OCI-LY3 (cell line): ENCODE measurements at regions not wholly inside any gene's neighbourhood (a gene's known extent, or its start where the extent isn't known, plus 50 kb on each side); places are given as distances from the start of the nearest gene placed in this dataset.

Source experiments
- H2AFZ ChIP-seq: fragments of 200-600, 300-600 bp; shearing (Covaris generic); 2 replicates; pipeline ENCODE4 v1.6.0; 2014; ENCODE audit warnings: antibody characterized with exemption, low read depth, low read length
- H3K27ac ChIP-seq: fragments of 200-600, 300-600 bp; sonication (generic); 2 replicates; pipeline ENCODE4 v1.5.1; 2014; ENCODE audit warnings: mild to moderate bottlenecking, low read length, moderate library complexity, mixed read lengths
- H3K27me3 ChIP-seq: fragments of 200-600, 300-600 bp; sonication (generic); 2 replicates; pipeline ENCODE4 v1.6.1; 2014; ENCODE audit warnings: low read depth, low read length, mixed read lengths
- H3K36me3 ChIP-seq: fragments of 200-600, 300-600 bp; sonication (generic); replicated peaks from 2 replicates; pipeline ENCODE3; 2014; ENCODE audit warnings: low read depth, low read length, mixed read lengths
- H3K4me1 ChIP-seq: fragments of 300-600, 200-600 bp; sonication (generic); 2 replicates; pipeline ENCODE4 v1.6.1; 2014; ENCODE audit warnings: low read length, mixed read lengths
- H3K4me2 ChIP-seq: fragments of 200-600, 300-600 bp; sonication (generic); 2 replicates; pipeline ENCODE4 v1.6.1; 2014; ENCODE audit warnings: low read length, mixed read lengths
- H3K4me3 ChIP-seq: fragments of 300-600, 200-600 bp; sonication (generic); 2 replicates; pipeline ENCODE4 v1.5.1; 2014; ENCODE audit warnings: antibody characterized with exemption, mild to moderate bottlenecking, low read length, moderate library complexity
- H3K79me2 ChIP-seq: fragments of 300-600, 200-600 bp; shearing (Covaris generic); 2 replicates; pipeline ENCODE4 v1.6.1; 2014; ENCODE audit warnings: mild to moderate bottlenecking, low read length, mixed read lengths
- H3K9ac ChIP-seq: fragments of 300-600, 200-600 bp; shearing (Covaris generic); 2 replicates; pipeline ENCODE4 v1.6.0; 2014; ENCODE audit warnings: mild to moderate bottlenecking, low read length, moderate library complexity
- H3K9me3 ChIP-seq: fragments of 200-600, 300-600 bp; shearing (Covaris generic); 2 replicates; pipeline ENCODE4 v1.6.1; 2014; ENCODE audit warnings: low read length, mixed read lengths; ENCODE audit not compliant: insufficient read depth
- H4K20me1 ChIP-seq: fragments of 200-600, 300-600 bp; sonication (generic); 2 replicates; pipeline ENCODE4 v1.6.1; 2016; ENCODE audit warnings: low read length, mixed read lengths; ENCODE audit not compliant: insufficient read depth
- EZH2phosphoT487 ChIP-seq: fragments of 200-600 bp; shearing (Covaris generic); IDR thresholded peaks from 2 replicates; pipeline ENCODE4 v1.6.1; 2018; ENCODE audit warnings: antibody characterized with exemption, mixed run types, low read depth
- TF ChIP-seq, protein P1 (sequence below): fragments of 200-600, 300-600 bp; sonication (generic); IDR thresholded peaks from 2 replicates; pipeline ENCODE4 v1.5.1; 2014; ENCODE audit warnings: antibody characterized with exemption, low read length, low read depth

DNA sequence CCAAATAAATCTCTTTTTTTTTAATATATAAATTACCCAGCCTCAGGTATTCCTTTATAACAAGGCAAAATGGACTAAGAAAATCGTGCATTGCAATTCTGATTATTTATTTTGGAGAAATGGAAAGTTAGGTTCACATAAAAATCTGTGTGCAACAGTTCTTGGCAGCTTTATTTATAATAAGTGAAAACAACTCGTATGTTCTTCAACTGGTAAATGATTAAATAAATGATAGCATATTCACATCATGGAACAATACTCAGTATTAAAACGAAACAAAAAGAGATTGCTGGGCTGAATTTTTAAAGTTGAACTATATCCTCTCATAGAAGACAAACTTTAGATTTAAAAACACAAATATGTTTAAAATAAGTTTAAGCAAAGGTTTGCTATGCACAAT is 176.3 kb upstream of the ZNF385D start:
- Histone ChIP-seq H3K9ac (no peak overlapping the region), H3K9me3 (no peaks in the 10 kb centered on the region), H3K4me1 (no peaks in the 10 kb centered on the region), H3K27ac (no peak overlapping the region), H3K79me2 (no peaks in the 10 kb centered on the region), H3K4me3 (no peak overlapping the region), H3K36me3 (no peaks in the 10 kb centered on the region), H4K20me1 (no peaks in the 10 kb centered on the region), H3K27me3 (no peaks in the 10 kb centered on the region), H2AFZ (no peak overlapping the region), H3K4me2 (no peak overlapping the region)
- TF ChIP-seq, protein P1, sequence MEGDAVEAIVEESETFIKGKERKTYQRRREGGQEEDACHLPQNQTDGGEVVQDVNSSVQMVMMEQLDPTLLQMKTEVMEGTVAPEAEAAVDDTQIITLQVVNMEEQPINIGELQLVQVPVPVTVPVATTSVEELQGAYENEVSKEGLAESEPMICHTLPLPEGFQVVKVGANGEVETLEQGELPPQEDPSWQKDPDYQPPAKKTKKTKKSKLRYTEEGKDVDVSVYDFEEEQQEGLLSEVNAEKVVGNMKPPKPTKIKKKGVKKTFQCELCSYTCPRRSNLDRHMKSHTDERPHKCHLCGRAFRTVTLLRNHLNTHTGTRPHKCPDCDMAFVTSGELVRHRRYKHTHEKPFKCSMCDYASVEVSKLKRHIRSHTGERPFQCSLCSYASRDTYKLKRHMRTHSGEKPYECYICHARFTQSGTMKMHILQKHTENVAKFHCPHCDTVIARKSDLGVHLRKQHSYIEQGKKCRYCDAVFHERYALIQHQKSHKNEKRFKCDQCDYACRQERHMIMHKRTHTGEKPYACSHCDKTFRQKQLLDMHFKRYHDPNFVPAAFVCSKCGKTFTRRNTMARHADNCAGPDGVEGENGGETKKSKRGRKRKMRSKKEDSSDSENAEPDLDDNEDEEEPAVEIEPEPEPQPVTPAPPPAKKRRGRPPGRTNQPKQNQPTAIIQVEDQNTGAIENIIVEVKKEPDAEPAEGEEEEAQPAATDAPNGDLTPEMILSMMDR: no peak
- no peak for TF ChIP-seq EZH2phosphoT487

DNA sequence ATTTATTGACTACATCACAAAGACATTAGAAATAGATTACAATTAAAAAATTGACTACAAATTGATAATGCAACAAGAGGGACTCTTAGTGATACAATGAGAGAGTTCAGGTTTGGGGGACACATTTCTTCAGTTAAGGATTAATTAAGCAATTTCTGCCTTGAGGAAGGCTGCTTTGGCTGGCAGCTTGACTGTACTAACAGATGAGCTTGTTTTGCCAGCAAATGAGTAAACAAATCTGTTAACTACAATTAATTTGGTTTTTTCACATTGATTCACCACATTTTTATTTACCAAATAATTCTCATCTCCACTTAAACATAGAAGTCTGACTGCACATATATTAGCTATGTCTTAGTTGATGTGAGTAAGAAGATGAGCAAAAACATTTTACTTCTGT is 183.6 kb upstream of the ZNF385D start:
- H3K4me2 ChIP-seq: no peak overlapping the region
- H2AFZ ChIP-seq: no peak overlapping the region
- no peak for TF ChIP-seq EZH2phosphoT487
- TF ChIP-seq, protein P1: no peak
- H4K20me1 ChIP-seq: no peaks in the 10 kb centered on the region
- no peak overlapping the region for H3K27ac ChIP-seq
- no peak overlapping the region for H3K4me3 ChIP-seq
- no peaks in the 10 kb centered on the region for H3K9me3 ChIP-seq
- H3K79me2 ChIP-seq: no peaks in the 10 kb centered on the region
- no peaks in the 10 kb centered on the region for H3K36me3 ChIP-seq
- no peaks in the 10 kb centered on the region for H3K4me1 ChIP-seq
- no peak overlapping the region for H3K9ac ChIP-seq
- no peaks in the 10 kb centered on the region for H3K27me3 ChIP-seq

DNA sequence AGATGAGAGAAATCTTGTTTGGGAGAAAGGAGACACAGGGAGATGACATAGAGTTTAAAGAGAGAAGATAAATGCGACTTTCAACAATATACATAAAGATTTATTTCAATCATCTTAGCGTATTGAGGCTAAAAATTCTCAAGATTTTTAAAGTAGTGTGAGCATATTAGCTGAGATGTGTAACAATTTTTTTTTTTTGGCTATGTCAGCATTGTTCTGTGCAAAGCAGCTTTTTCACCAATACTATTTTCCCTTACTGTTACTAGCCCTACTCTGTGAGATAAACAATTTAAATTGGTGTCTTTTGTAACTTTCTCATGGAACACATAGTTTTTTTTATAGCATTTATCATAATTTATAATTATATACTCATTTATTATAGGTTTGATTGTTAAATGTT is 185.2 kb upstream of the ZNF385D start:
- no peaks in the 10 kb centered on the region for H3K9me3 ChIP-seq
- no peaks in the 10 kb centered on the region for H3K27me3 ChIP-seq
- H3K9ac ChIP-seq: no peak overlapping the region
- H4K20me1 ChIP-seq: no peaks in the 10 kb centered on the region
- no peaks in the 10 kb centered on the region for H3K4me1 ChIP-seq
- H3K4me2 ChIP-seq: no peak overlapping the region
- no peaks in the 10 kb centered on the region for H3K36me3 ChIP-seq
- no peak overlapping the region for H2AFZ ChIP-seq
- H3K79me2 ChIP-seq: no peaks in the 10 kb centered on the region
- H3K27ac ChIP-seq: no peak overlapping the region
- TF ChIP-seq, protein P1: no peak
- TF ChIP-seq EZH2phosphoT487: no peak
- H3K4me3 ChIP-seq: no peak overlapping the region

DNA sequence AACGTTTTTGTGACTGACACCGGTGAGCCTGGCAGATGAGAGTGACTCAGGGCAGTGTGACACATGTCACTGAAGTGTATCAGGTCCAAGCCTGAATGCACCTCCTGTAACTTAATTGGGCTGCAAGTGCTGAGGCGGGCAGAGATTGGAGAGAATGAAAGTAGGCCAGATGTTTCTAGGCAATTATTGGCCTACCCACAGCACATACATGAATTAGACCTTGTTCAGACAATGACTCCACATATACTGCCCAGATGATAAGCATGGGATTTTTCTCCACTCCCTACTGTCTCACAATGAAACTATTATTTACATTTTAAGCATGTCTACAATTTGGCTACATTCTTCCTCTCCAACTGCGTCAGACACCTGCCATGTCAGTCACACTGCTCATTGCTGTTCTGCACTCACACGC is 187.3 kb upstream of the ZNF385D start:
- Histone ChIP-seq H3K27ac (no peak overlapping the region), H3K36me3 (no peaks in the 10 kb centered on the region), H3K9me3 (no peaks in the 10 kb centered on the region), H3K4me1 (no peaks in the 10 kb centered on the region), H3K9ac (no peak overlapping the region), H3K79me2 (no peaks in the 10 kb centered on the region), H3K27me3 (no peaks in the 10 kb centered on the region), H3K4me3 (no peak overlapping the region), H4K20me1 (no peaks in the 10 kb centered on the region), H3K4me2 (no peak overlapping the region), H2AFZ (no peak overlapping the region)
- TF ChIP-seq, protein P1: no peak
- no peak for TF ChIP-seq EZH2phosphoT487
